Endothelial cell of umbilical vein (primary cell): ENCODE measurements at regions not wholly inside any gene's neighbourhood (a gene's known extent, or its start where the extent isn't known, plus 50 kb on each side); places are given as distances from the start of the nearest gene placed in this dataset.

Experiments used
- BruUV-seq: library from RNA; stranded (reverse); fragments of 400-500 nt; replicated peaks from 2 replicates; lab custom pipeline; 2021; lab: Mats Ljungman, UMichigan
- CTCF ChIA-PET: fragments of 300-600, 350-600 bp; sonication (Branson Sonifier 250); formaldehyde crosslinking; loops from one replicate; lab custom pipeline; 2021; ENCODE audit warnings: antibody characterized with exemption, inconsistent platforms; lab: Charles Lee
- POLR2A ChIA-PET: fragments of 300-600, 350-600 bp; sonication (Branson Sonifier 250); formaldehyde crosslinking; loops from one replicate; lab custom pipeline; 2021; ENCODE audit warnings: antibody characterized with exemption, inconsistent platforms; lab: Charles Lee
- DNase-seq: peaks from one replicate; pipeline ENCODE4 v3.0.0-alpha.2; 2011; ENCODE audit warnings: low read depth, low spot score
- FAIRE-seq: peaks from 2 replicates; lab custom pipeline; 2011; peaks lifted over from hg19 to GRCh38; lab: Jason Lieb, UNC
- H2AFZ ChIP-seq: 2 replicates; pipeline ENCODE4 v1.6.0; 2012; ENCODE audit warnings: low read depth, low read length, control low read depth, inconsistent platforms
- H3K27ac ChIP-seq: 2 replicates; pipeline ENCODE4 v1.5.1; 2011; ENCODE audit warnings: low read depth, mild to moderate bottlenecking, control low read depth, low read length, moderate library complexity; ENCODE audit not compliant: insufficient read depth
- H3K27me3 ChIP-seq, 2 experiments: 2 replicates each; pipeline versions ENCODE4 v1.6.0 to v1.6.1; 2011; ENCODE audit warnings: low read length in 2 of 2, mixed read lengths in 1 of 2; ENCODE audit not compliant: control insufficient read depth in 2 of 2, insufficient read depth in 2 of 2
- H3K36me3 ChIP-seq, 2 experiments: 2 replicates in 1 of 2; 3 replicates in 1 of 2; pipeline ENCODE4 v1.5.1; 2011; ENCODE audit warnings: low read length in 2 of 2, mild to moderate bottlenecking in 1 of 2, moderate library complexity in 1 of 2; ENCODE audit not compliant: control insufficient read depth in 2 of 2, insufficient read depth in 2 of 2; ENCODE audit errors: extremely low read depth in 1 of 2
- H3K4me1 ChIP-seq: 3 replicates; pipeline ENCODE4 v1.5.1; 2011; ENCODE audit warnings: mild to moderate bottlenecking, low read length; ENCODE audit not compliant: control insufficient read depth, insufficient read depth; ENCODE audit errors: extremely low read depth
- H3K4me2 ChIP-seq: 2 replicates; pipeline ENCODE4 v1.6.1; 2011; ENCODE audit warnings: low read length, control low read depth, mixed read lengths; ENCODE audit not compliant: insufficient read depth
- H3K4me3 ChIP-seq, 3 experiments: fragments of 200-600 bp in 1 of 3; sonication (generic), shearing (Covaris generic) in 1 of 3; replicated peaks in 1 of 3; 2 replicates each; pipeline ENCODE4 v1.5.1; 2011 to 2016; ENCODE audit warnings: control low read depth in 3 of 3, low read length in 3 of 3, mild to moderate bottlenecking in 2 of 3, inconsistent platforms in 1 of 3, low read depth in 1 of 3, moderate library complexity in 1 of 3; ENCODE audit not compliant: insufficient read depth in 1 of 3
- H3K79me2 ChIP-seq: 2 replicates; pipeline ENCODE4 v1.6.0; 2012; ENCODE audit warnings: low read length, inconsistent platforms; ENCODE audit not compliant: control insufficient read depth, insufficient read depth
- H3K9ac ChIP-seq: replicated peaks from 2 replicates; pipeline ENCODE3; 2011; ENCODE audit warnings: low read length, control low read depth; ENCODE audit not compliant: insufficient read depth; ENCODE audit errors: extremely low read depth
- H3K9me1 ChIP-seq: replicated peaks from 3 replicates; pipeline ENCODE4 v1.6.0; 2011; ENCODE audit warnings: mild to moderate bottlenecking, low read length; ENCODE audit not compliant: control insufficient read depth, insufficient read depth; ENCODE audit errors: extremely low read depth
- H3K9me3 ChIP-seq: replicated peaks from 2 replicates; pipeline ENCODE4 v1.5.1; 2012; ENCODE audit warnings: low read length, inconsistent platforms; ENCODE audit not compliant: control insufficient read depth, insufficient read depth
- H4K20me1 ChIP-seq: replicated peaks from 2 replicates; pipeline ENCODE3; 2011; ENCODE audit warnings: mild to moderate bottlenecking, low read length; ENCODE audit not compliant: control insufficient read depth, insufficient read depth; ENCODE audit errors: extremely low read depth
- CTCF ChIP-seq, 2 donors: IDR thresholded peaks; 1 replicate in 1 of 2; 2 replicates in 1 of 2; pipeline ENCODE4 v1.5.1; 2011; ENCODE audit warnings: low read length in 2 of 2, mild to moderate bottlenecking in 2 of 2, moderate library complexity in 2 of 2, control low read depth in 1 of 2, inconsistent platforms in 1 of 2, low read depth in 1 of 2; ENCODE audit not compliant: insufficient read depth in 1 of 2; ENCODE audit errors: extremely low read depth in 1 of 2
- JUN ChIP-seq: IDR thresholded peaks from 2 replicates; pipeline ENCODE4 v1.6.1; 2011; ENCODE audit warnings: borderline replicate concordance, low read depth; ENCODE audit not compliant: insufficient read length, insufficient read depth
- MAX ChIP-seq: IDR thresholded peaks from 2 replicates; pipeline ENCODE4 v1.6.1; 2011; ENCODE audit not compliant: insufficient read depth, insufficient read length
- MYC ChIP-seq: IDR thresholded peaks from one replicate; pipeline ENCODE4 v1.6.1; 2011; ENCODE audit warnings: mild to moderate bottlenecking, low read depth, low read length
- POLR2AphosphoS5 ChIP-seq: IDR thresholded peaks from 2 replicates; pipeline ENCODE4 v1.6.1; 2012; ENCODE audit warnings: low read depth, mild to moderate bottlenecking, control low read depth, low read length, moderate library complexity; ENCODE audit not compliant: insufficient read depth
- dilution Hi-C: fragments of 300-500 bp; cut with MboI; formaldehyde crosslinking; loops from one replicate; pipeline ENCODE4 v1.15.0; 2019; ENCODE audit warnings: low sequenced_read_pairs; ENCODE audit not compliant: extremely low pct_ligation_motif_present
- intact Hi-C: fragments of 100-400 bp; cut with micrococcal nuclease; formaldehyde crosslinking; loops from one replicate; pipeline ENCODE4 v1.10.0; 2022

- Histone ChIP-seq H3K4me2 (no peak overlapping the region), H3K27me3 (peaks cover 0 to 2% of the 10 kb centered on the region in 2 experiments), H3K9ac (no peak overlapping the region), H3K9me3 (no peaks in the 10 kb centered on the region), H2AFZ (no peak overlapping the region), H3K4me1 (no peaks in the 10 kb centered on the region), H4K20me1 (no peaks in the 10 kb centered on the region), H3K79me2 (no peaks in the 10 kb centered on the region), H3K9me1 (no peaks in the 10 kb centered on the region), H3K4me3 (no peak overlapping the region), H3K36me3 (no peaks in the 10 kb centered on the region), H3K27ac (no peak overlapping the region)
- TF ChIP-seq JUN (no peak), MYC (no peak), CTCF (IDR thresholded peaks at IDR 0.05; ENCODE audit: extremely low read depth in 1 of 2, insufficient read depth in 1 of 2, low read depth in 1 of 2, low read length in 2 of 2) (no peak), POLR2AphosphoS5 (no peak), MAX (no peak)
- DNase-seq = no peak
- ChIA-PET CTCF (interaction anchor here (0.7 to 1.0 kb wide), 2 partner anchors 15 to 1311 kb away, joined by 3 read pairs; no protein-coding TSS in a partner anchor), POLR2A (no interaction called here)
- dilution Hi-C loops = no loop called here
- intact Hi-C loops = no loop called here
- BruUV-seq = no TSS peak
- no peak for FAIRE-seq
Measured at GRCh38 chr6:163943607-163944385, 529.3 kb downstream of the QKI start.
